ENCODE measurements at regions not wholly inside any gene's neighbourhood (a gene's known extent, or its start where the extent isn't known, plus 50 kb on each side); places are given as distances from the start of the nearest gene placed in this dataset.

DNA sequence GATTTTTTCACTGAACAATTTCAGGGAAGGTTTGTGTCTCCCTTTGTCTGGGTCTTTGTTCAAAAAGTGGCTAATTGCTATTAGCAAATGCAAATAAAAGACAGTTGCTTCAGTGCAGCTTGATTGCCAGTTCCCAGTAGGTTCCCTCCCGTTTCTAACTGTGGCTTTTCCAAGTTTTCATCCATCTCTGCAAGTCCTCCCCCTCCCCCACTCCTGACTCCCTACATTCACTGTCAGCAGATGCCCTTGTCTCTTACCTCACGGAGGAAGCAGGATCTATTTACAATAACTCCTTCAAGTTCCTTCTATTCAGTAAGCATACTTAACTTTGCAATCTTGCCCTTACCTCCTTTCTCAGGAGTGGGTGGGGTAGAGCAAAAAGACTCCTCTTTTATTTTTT, 55.4 kb upstream of the SCEL start:
- DNase-seq (ENCODE audit: low spot score): no peak
- H3K4me3 ChIP-seq: no peak overlapping the region
- no peak overlapping the region for H3K27ac ChIP-seq
- TF ChIP-seq CTCF (IDR thresholded peaks at IDR 0.05): no peak

DNA sequence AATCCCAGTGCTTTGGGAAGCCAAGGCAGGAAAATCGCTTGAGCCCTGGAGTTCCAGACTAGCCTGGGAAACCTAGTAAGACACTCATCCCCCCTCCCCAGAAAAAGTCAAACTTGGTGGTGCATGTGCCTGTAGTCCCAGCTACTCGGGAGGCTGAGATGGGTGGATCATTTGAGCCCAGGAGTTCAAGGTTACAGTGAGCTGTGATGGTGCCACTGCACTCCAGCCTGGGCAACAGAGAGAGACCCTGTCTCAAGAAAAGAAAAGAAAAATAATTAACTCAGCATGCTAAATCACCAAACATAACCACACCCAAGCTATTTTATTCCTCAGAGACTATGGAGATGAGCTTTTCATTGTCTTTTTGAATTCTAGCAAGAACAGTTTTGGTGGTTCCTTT, 56.2 kb upstream of the SCEL start:
- TF ChIP-seq CTCF (IDR thresholded peaks at IDR 0.05): no peak
- Histone ChIP-seq H3K4me3 (no peak overlapping the region), H3K27ac (peak overlapping the region in 1 of 2 donors; percentile 22)
- no peak for DNase-seq (ENCODE audit: low spot score)

GRCh38 chr13:77477299-77477848, 58.1 kb upstream of the SCEL start:
- Histone ChIP-seq H3K4me3 (no peak overlapping the region), H3K27ac (no peak overlapping the region)
- TF ChIP-seq CTCF (IDR thresholded peaks at IDR 0.05): no peak
- DNase-seq (ENCODE audit: low spot score): no peak

- no peak overlapping the region for H3K27ac ChIP-seq
- no peak for DNase-seq (ENCODE audit: low spot score)
- no peak overlapping the region for H3K4me3 ChIP-seq
- no peak for TF ChIP-seq CTCF (IDR thresholded peaks at IDR 0.05)
These were observed 59.0 kb upstream of the SCEL start for GRCh38 chr13:77476456-77476855.

DNA sequence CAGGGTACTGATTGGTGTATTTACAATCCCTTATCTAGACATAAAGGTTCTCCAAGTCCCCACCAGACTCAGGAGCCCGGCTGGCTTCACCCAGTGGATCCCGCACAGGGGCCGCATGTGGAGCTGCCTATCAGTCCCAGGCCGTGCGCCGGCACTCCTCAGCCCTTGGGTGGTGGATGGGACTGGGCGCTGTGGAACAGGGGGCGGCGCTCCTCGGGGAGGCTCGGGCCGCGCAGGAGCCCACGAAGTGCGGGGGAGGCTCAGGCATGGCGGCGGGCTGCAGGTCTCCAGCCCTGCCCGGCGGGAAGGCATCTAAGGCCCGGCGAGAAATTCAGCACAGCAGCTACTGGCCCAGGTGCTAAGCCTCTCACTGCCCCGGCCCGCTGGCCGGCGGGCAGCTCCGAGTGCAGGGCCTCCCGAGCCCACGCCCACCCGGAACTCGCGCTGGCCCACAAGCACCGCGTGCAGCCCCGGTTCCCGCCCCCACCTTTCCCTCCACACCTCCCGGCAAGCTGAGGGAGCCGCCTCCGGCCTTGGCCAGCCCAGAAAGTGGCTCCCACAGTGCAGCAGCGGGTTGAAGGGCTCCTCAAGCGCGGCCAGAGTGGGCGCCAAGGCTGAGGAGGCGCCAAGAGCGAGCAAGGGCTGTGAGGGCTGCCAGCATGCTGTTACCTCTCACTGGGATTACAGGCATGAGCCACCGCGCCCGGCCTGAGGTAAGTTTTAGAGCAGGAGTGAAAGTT, 60.0 kb upstream of the SCEL start:
- H3K4me3 ChIP-seq: no peak overlapping the region
- DNase-seq (ENCODE audit: low spot score): no peak
- TF ChIP-seq CTCF (IDR thresholded peaks at IDR 0.05): no peak
- no peak overlapping the region for H3K27ac ChIP-seq

DNA sequence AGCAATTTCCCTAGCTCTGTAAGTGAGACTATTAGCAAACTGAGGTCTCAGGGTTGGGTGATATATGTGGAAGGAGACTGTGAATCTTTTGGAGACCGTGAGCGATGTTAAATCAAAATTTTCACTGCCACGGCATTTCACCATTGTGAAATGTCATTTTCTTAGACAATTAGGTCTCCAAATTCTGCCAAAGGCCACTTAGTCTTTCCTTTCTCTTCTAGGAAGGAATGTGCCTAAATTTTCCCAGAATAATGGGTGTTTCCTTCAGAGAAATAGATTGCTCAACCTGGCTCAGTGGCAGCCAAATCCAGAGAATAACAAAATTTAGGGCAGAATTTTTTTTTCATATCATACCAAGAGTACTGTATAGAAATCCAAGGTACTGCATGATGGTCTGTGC, 64.5 kb upstream of the SCEL start:
- TF ChIP-seq CTCF (IDR thresholded peaks at IDR 0.05): no peak
- Histone ChIP-seq H3K27ac (peak overlapping the region in 1 of 2 donors; percentile 8), H3K4me3 (no peak overlapping the region)
- no peak for DNase-seq (ENCODE audit: low spot score)

DNA sequence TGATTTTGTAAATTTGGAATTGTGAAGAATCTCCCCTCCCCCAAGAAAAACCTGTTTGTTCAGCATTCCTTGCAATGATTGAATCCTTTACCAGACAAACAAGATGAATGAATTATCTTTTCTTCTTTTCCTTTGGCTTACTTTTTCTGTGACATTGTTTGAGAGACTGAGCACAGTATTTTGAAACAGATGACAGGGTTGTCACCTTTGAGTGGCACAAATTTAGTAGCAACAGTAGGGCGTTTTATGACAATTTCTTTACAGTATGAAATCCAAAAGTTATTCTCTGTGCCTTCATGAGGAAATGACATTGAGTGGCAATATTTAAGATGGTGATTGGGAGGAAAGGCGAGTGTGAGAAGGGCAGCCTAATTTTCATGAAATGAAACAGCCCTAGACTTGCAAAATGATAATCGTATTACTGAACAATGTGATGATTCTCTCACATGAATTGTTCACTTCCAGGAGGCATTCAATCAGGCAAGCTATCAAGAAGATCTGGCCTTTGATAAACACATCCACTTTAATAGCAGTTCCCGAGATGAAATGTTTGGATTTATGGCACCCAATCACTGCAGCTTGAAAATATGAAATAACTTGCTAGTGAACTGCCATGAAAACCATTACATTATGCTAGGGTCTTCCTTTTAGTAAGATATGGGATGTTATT, 68.6 kb upstream of the SCEL start:
- no peak overlapping the region for H3K4me3 ChIP-seq
- H3K27ac ChIP-seq: no peak overlapping the region
- no peak for DNase-seq (ENCODE audit: low spot score)
- TF ChIP-seq CTCF (IDR thresholded peaks at IDR 0.05): no peak
